ENCODE measurements at regions not wholly inside any gene's neighbourhood (a gene's known extent, or its start where the extent isn't known, plus 50 kb on each side); places are given as distances from the start of the nearest gene placed in this dataset.

DNA sequence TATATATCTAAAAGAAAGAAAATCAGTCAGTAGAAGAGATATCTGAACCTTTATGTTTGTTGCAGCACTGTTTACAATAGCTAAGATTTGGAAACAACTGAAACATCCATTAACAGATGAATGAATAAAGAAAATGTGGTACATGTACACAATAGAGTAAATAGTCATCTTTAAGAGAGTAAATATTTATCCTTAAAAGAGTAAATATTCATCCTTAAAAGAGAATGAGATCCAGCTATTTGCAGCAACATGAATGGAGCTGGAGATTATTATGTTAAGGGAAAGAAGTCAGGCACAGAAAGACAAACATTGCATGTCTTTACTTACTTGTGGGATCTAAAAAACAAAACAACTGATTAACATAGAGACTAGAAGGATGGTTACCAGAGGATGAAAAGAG lies 197.0 kb upstream of the CBLB start:
- no peak for ATAC-seq
- TF ChIP-seq, protein P1, sequence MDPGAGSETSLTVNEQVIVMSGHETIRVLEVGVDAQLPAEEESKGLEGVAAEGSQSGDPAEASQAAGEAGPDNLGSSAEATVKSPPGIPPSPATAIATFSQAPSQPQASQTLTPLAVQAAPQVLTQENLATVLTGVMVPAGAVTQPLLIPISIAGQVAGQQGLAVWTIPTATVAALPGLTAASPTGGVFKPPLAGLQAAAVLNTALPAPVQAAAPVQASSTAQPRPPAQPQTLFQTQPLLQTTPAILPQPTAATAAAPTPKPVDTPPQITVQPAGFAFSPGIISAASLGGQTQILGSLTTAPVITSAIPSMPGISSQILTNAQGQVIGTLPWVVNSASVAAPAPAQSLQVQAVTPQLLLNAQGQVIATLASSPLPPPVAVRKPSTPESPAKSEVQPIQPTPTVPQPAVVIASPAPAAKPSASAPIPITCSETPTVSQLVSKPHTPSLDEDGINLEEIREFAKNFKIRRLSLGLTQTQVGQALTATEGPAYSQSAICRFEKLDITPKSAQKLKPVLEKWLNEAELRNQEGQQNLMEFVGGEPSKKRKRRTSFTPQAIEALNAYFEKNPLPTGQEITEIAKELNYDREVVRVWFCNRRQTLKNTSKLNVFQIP (CRISPR knock-in tag; IDR thresholded peaks at IDR 0.05; ENCODE audit: borderline replicate concordance, low read depth), result no peak
- TF ChIP-seq ISL1 (CRISPR knock-in tag; IDR thresholded peaks at IDR 0.05) (no peak), ESRRG (CRISPR knock-in tag; IDR thresholded peaks at IDR 0.05) (no peak), ZC3H10 (CRISPR knock-in tag; IDR thresholded peaks at IDR 0.05) (no peak), ZNF8 (CRISPR knock-in tag; IDR thresholded peaks at IDR 0.05) (no peak), TCF4 (CRISPR knock-in tag; IDR thresholded peaks at IDR 0.05; ENCODE audit: borderline replicate concordance) (no peak), SNAI2 (CRISPR knock-in tag; IDR thresholded peaks at IDR 0.05) (no peak), RARB (CRISPR knock-in tag; IDR thresholded peaks at IDR 0.05) (no peak), ZNF70 (CRISPR knock-in tag; IDR thresholded peaks at IDR 0.05) (no peak)

DNA sequence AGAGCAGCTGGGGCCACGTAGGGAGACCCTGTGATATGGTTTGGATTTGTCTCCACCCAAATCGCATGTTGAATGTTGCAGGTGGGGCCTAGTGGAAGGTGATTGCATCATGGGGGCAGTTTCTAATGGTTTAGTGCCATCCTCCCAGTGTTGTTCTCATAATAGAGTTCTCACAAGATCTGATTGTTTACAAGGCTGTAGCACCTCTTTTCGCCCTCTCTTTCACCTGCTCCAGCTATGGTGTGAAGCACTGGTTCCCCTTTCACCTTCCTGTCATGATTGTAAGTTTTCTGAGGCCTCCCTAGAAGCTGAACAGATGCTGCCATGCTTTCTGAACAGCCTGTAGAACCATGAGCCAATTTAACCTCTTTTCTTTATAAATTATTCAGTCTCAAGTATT lies 198.9 kb upstream of the CBLB start:
- TF ChIP-seq, protein P2, sequence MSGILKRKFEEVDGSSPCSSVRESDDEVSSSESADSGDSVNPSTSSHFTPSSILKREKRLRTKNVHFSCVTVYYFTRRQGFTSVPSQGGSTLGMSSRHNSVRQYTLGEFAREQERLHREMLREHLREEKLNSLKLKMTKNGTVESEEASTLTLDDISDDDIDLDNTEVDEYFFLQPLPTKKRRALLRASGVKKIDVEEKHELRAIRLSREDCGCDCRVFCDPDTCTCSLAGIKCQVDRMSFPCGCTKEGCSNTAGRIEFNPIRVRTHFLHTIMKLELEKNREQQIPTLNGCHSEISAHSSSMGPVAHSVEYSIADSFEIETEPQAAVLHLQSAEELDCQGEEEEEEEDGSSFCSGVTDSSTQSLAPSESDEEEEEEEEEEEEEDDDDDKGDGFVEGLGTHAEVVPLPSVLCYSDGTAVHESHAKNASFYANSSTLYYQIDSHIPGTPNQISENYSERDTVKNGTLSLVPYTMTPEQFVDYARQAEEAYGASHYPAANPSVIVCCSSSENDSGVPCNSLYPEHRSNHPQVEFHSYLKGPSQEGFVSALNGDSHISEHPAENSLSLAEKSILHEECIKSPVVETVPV (CRISPR knock-in tag; IDR thresholded peaks at IDR 0.05), result no peak
- TF ChIP-seq ZFP30 (CRISPR knock-in tag; IDR thresholded peaks at IDR 0.05) (no peak), SNAI2 (CRISPR knock-in tag; IDR thresholded peaks at IDR 0.05) (no peak), ESRRG (CRISPR knock-in tag; IDR thresholded peaks at IDR 0.05) (no peak), PPARA (CRISPR knock-in tag; IDR thresholded peaks at IDR 0.05; ENCODE audit: borderline replicate concordance) (no peak)
- no peak for ATAC-seq

DNA sequence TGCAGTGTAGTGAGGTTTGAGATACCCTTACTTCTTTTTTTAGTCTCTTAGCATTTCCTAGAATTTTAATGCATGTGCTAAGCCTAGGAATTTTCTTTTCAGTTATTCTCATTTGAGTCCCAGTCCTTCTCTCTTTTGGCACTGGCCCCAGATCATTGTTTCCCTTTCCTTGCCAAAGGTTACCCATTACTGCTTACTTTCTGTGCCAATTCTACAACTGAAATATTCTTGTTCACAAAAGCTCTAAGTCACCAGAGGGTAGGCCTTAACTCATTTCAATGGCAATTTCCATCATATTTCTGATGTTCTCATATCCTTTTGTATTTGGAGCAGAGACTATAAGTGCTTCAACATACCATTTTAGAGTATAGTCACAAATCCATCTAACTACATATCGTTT lies 199.6 kb upstream of the CBLB start:
- ATAC-seq, result no peak
- TF ChIP-seq ZNF565 (CRISPR knock-in tag; conservative IDR thresholded peaks at IDR 0.05; ENCODE audit: low read depth) (no peak), TCF4 (CRISPR knock-in tag; IDR thresholded peaks at IDR 0.05; ENCODE audit: borderline replicate concordance) (no peak), ZC3H10 (CRISPR knock-in tag; IDR thresholded peaks at IDR 0.05) (no peak), ESRRG (CRISPR knock-in tag; IDR thresholded peaks at IDR 0.05) (no peak), TOX (CRISPR knock-in tag; IDR thresholded peaks at IDR 0.05; ENCODE audit: borderline replicate concordance) (no peak), ISL1 (CRISPR knock-in tag; IDR thresholded peaks at IDR 0.05) (no peak), BACH2 (CRISPR knock-in tag; IDR thresholded peaks at IDR 0.05; ENCODE audit: borderline replicate concordance) (no peak), ARNTL (CRISPR knock-in tag; IDR thresholded peaks at IDR 0.05; ENCODE audit: borderline replicate concordance, low read depth) (no peak), RARB (CRISPR knock-in tag; IDR thresholded peaks at IDR 0.05) (no peak), PPARA (CRISPR knock-in tag; IDR thresholded peaks at IDR 0.05; ENCODE audit: borderline replicate concordance) (no peak), ZNF8 (CRISPR knock-in tag; IDR thresholded peaks at IDR 0.05) (no peak), OSR1 (CRISPR knock-in tag; IDR thresholded peaks at IDR 0.05) (no peak), ZFP30 (CRISPR knock-in tag; IDR thresholded peaks at IDR 0.05) (no peak), CSDC2 (CRISPR knock-in tag; IDR thresholded peaks at IDR 0.05) (no peak)
- TF ChIP-seq, protein P3, sequence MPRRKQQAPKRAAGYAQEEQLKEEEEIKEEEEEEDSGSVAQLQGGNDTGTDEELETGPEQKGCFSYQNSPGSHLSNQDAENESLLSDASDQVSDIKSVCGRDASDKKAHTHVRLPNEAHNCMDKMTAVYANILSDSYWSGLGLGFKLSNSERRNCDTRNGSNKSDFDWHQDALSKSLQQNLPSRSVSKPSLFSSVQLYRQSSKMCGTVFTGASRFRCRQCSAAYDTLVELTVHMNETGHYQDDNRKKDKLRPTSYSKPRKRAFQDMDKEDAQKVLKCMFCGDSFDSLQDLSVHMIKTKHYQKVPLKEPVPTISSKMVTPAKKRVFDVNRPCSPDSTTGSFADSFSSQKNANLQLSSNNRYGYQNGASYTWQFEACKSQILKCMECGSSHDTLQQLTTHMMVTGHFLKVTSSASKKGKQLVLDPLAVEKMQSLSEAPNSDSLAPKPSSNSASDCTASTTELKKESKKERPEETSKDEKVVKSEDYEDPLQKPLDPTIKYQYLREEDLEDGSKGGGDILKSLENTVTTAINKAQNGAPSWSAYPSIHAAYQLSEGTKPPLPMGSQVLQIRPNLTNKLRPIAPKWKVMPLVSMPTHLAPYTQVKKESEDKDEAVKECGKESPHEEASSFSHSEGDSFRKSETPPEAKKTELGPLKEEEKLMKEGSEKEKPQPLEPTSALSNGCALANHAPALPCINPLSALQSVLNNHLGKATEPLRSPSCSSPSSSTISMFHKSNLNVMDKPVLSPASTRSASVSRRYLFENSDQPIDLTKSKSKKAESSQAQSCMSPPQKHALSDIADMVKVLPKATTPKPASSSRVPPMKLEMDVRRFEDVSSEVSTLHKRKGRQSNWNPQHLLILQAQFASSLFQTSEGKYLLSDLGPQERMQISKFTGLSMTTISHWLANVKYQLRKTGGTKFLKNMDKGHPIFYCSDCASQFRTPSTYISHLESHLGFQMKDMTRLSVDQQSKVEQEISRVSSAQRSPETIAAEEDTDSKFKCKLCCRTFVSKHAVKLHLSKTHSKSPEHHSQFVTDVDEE (CRISPR knock-in tag; IDR thresholded peaks at IDR 0.05), result no peak
- TF ChIP-seq, protein P2 (CRISPR knock-in tag; IDR thresholded peaks at IDR 0.05), result no peak
- TF ChIP-seq, protein P4, sequence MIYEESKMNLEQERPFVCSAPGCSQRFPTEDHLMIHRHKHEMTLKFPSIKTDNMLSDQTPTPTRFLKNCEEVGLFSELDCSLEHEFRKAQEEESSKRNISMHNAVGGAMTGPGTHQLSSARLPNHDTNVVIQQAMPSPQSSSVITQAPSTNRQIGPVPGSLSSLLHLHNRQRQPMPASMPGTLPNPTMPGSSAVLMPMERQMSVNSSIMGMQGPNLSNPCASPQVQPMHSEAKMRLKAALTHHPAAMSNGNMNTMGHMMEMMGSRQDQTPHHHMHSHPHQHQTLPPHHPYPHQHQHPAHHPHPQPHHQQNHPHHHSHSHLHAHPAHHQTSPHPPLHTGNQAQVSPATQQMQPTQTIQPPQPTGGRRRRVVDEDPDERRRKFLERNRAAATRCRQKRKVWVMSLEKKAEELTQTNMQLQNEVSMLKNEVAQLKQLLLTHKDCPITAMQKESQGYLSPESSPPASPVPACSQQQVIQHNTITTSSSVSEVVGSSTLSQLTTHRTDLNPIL (CRISPR knock-in tag; IDR thresholded peaks at IDR 0.05; ENCODE audit: low read depth), result no peak

All from SK-N-SH treated with all-trans-retinoic acid at 6 μM for 48 hours (cell line).